Gastrocnemius medialis (tissue), 4 donors: ENCODE measurements at regions not wholly inside any gene's neighbourhood (a gene's known extent, or its start where the extent isn't known, plus 50 kb on each side); places are given as distances from the start of the nearest gene placed in this dataset.

Experiments used
- ATAC-seq, 2 donors: fragments of 150-250 bp; one replicate each; pipeline ENCODE4 v1.9.1; 2016
- DNase-seq, 2 donors: peaks; one replicate each; pipeline ENCODE4 v3.0.0-alpha.2; 2019
- H3K27ac ChIP-seq, 4 donors: fragments of 200-600 bp; sonication (generic); 1 replicate in 1 of 4; 2 replicates in 3 of 4; pipeline ENCODE4 v1.5.1; 2016 to 2018; ENCODE audit warnings: mild to moderate bottlenecking in 2 of 4, moderate library complexity in 1 of 4
- H3K27me3 ChIP-seq, 3 donors: fragments of 200-600 bp; sonication (generic) in 2 of 3; 1 replicate in 1 of 3; 2 replicates in 2 of 3; pipeline versions ENCODE4 v1.5.1 to v1.6.0; 2016 to 2019; ENCODE audit warnings: mild to moderate bottlenecking in 1 of 3, moderate library complexity in 1 of 3
- H3K36me3 ChIP-seq, 2 donors: fragments of 200-600 bp; sonication (generic) in 1 of 2; one replicate each; pipeline ENCODE4 v1.5.1; 2017 to 2018
- H3K4me1 ChIP-seq, 2 donors: fragments of 200-600 bp; sonication (generic) in 1 of 2; one replicate each; pipeline ENCODE4 v1.5.1; 2016 to 2017; ENCODE audit warnings: mild to moderate bottlenecking in 2 of 2
- H3K4me3 ChIP-seq, 4 donors: fragments of 200-600 bp; sonication (generic) in 3 of 4; 1 replicate in 1 of 4; 2 replicates in 3 of 4; pipeline ENCODE4 v1.5.1; 2016 to 2019; ENCODE audit warnings: mild to moderate bottlenecking in 2 of 4
- H3K9me3 ChIP-seq, 3 donors: fragments of 200-600 bp; sonication (generic) in 2 of 3; 1 replicate in 1 of 3; 2 replicates in 2 of 3; pipeline ENCODE4 v1.5.1; 2016 to 2019
- CTCF ChIP-seq, 5 experiments: fragments of 450-650 bp in 3 of 5; fragments of 200-600 bp in 2 of 5; sonication (generic) in 2 of 5; IDR thresholded peaks in 4 of 5; conservative IDR thresholded peaks in 1 of 5; 1 replicate in 4 of 5; 2 replicates in 1 of 5; pipeline ENCODE4 v1.5.1; 2016 to 2019; ENCODE audit warnings: antibody characterized with exemption in 5 of 5, mild to moderate bottlenecking in 3 of 5, moderate library complexity in 3 of 5
- POLR2A ChIP-seq, 2 donors: fragments of 450-650 bp; IDR thresholded peaks; one replicate each; pipeline ENCODE4 v1.6.1; 2017; ENCODE audit warnings: antibody characterized with exemption in 2 of 2, mild to moderate bottlenecking in 2 of 2, moderate library complexity in 2 of 2
- in situ Hi-C, 4 donors: fragments of 200-750 bp; cut with MboI; loops; one replicate each; pipeline versions ENCODE4 v1.15.0 to v1.8.0; 2017; ENCODE audit warnings: low sequenced_read_pairs in 4 of 4
- intact Hi-C: fragments of 100-400 bp; cut with DNase I; formaldehyde crosslinking; loops from one replicate; pipeline ENCODE4 v1.15.1; 2023; ENCODE audit warnings: low total_unique reads

- Histone ChIP-seq H3K36me3 (no peaks in the 10 kb centered on the region), H3K9me3 (no peaks in the 10 kb centered on the region), H3K4me3 (no peak overlapping the region), H3K27ac (no peak overlapping the region), H3K27me3 (no peaks in the 10 kb centered on the region), H3K4me1 (no peaks in the 10 kb centered on the region)
- TF ChIP-seq CTCF (IDR thresholded peaks at IDR 0.05 in 4 of 5, conservative IDR thresholded peaks at IDR 0.05 in 1 of 5) (no peak), POLR2A (IDR thresholded peaks at IDR 0.05) (no peak)
- no peak for ATAC-seq
- DNase-seq: no peak
- in situ Hi-C loops: no loop called here
- intact Hi-C loops: no loop called here
These were observed 412.7 kb downstream of the PIK3R1 start for GRCh38 chr5:68628082-68628814.

DNA sequence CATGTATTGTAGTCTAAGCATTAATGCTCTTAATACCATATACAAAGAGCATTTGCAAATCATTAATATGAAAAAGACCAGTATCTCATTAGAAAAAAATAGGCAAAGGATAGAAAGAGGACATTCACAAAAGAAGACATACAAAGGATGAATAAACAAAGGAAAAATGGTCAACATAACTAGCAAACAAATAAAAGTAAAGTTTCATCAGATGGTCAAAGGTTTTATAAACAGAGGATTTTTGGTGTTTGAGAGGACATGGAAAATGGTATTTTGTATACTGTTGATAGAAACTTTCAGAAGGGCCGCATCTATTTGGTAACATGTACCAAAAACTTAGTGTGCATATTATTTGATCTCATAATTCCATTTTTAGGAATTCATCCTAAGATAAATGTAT lies 414.8 kb downstream of the PIK3R1 start:
- DNase-seq (no peak), ATAC-seq (no peak)
- no peaks in the 10 kb centered on the region for H3K27me3 ChIP-seq
- no peaks in the 10 kb centered on the region for H3K4me1 ChIP-seq
- no peak for TF ChIP-seq CTCF (IDR thresholded peaks at IDR 0.05 in 4 of 5, conservative IDR thresholded peaks at IDR 0.05 in 1 of 5)
- no peak for TF ChIP-seq POLR2A (IDR thresholded peaks at IDR 0.05)
- in situ Hi-C loops: no loop called here
- H3K9me3 ChIP-seq: no peaks in the 10 kb centered on the region
- no peak overlapping the region for H3K4me3 ChIP-seq
- no peak overlapping the region for H3K27ac ChIP-seq
- no peaks in the 10 kb centered on the region for H3K36me3 ChIP-seq
- intact Hi-C loops: no loop called here

- TF ChIP-seq CTCF (IDR thresholded peaks at IDR 0.05 in 4 of 5, conservative IDR thresholded peaks at IDR 0.05 in 1 of 5): no peak
- no peak for TF ChIP-seq POLR2A (IDR thresholded peaks at IDR 0.05)
- Histone ChIP-seq H3K9me3 (no peaks in the 10 kb centered on the region), H3K36me3 (no peaks in the 10 kb centered on the region), H3K27ac (no peak overlapping the region), H3K27me3 (no peaks in the 10 kb centered on the region), H3K4me3 (no peak overlapping the region), H3K4me1 (no peaks in the 10 kb centered on the region)
- intact Hi-C loops (no loop called here), in situ Hi-C loops (no loop called here)
- ATAC-seq (no peak), DNase-seq (no peak)
These were observed 416.3 kb downstream of the PIK3R1 start for GRCh38 chr5:68631884-68632283.

- H3K4me1 ChIP-seq: peaks cover 3% of the 10 kb centered on the region in 2 donors
- H3K9me3 ChIP-seq: no peaks in the 10 kb centered on the region
- no peak overlapping the region for H3K27ac ChIP-seq
- DNase-seq (no peak), ATAC-seq (no peak)
- H3K27me3 ChIP-seq: no peaks in the 10 kb centered on the region
- no peak for TF ChIP-seq POLR2A (IDR thresholded peaks at IDR 0.05)
- no peak for TF ChIP-seq CTCF (IDR thresholded peaks at IDR 0.05 in 4 of 5, conservative IDR thresholded peaks at IDR 0.05 in 1 of 5)
- H3K4me3 ChIP-seq: no peak overlapping the region
- intact Hi-C loops (no loop called here), in situ Hi-C loops (no loop called here)
- no peaks in the 10 kb centered on the region for H3K36me3 ChIP-seq
These were observed 425.7 kb downstream of the PIK3R1 start for GRCh38 chr5:68641211-68641610.

DNA sequence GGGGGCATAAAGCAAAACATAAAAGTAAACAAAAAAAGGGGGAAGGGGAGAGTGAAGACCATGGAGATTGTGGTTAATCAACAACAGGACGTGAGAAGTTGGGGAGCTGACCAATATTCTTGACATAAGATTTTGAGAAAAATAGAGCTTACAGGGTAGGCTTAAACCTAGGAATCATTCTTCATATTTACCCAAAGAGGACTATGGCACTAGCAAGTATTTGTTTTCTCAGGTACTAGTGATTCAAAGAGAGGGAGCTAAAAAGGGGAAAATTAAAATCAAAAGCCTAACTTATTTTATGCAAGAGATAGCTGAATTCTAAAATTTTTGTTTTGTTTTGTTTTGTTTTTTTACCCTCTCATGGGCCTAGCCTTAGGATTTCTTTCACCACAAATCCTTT lies 427.5 kb downstream of the PIK3R1 start:
- no peaks in the 10 kb centered on the region for H3K36me3 ChIP-seq
- H3K27ac ChIP-seq: no peak overlapping the region
- in situ Hi-C loops (no loop called here), intact Hi-C loops (no loop called here)
- no peaks in the 10 kb centered on the region for H3K9me3 ChIP-seq
- no peaks in the 10 kb centered on the region for H3K27me3 ChIP-seq
- no peak for DNase-seq
- H3K4me3 ChIP-seq: no peak overlapping the region
- ATAC-seq: no peak
- no peak for TF ChIP-seq CTCF (IDR thresholded peaks at IDR 0.05 in 4 of 5, conservative IDR thresholded peaks at IDR 0.05 in 1 of 5)
- TF ChIP-seq POLR2A (IDR thresholded peaks at IDR 0.05): no peak
- peaks cover 5 to 7% of the 10 kb centered on the region in 2 donors for H3K4me1 ChIP-seq
